Stimulated activated memory B cell treated with anti-CD40 and anti-IgM and Interleukin-4, amounts not matched to agents 10 μg/mL and 1 μg/mL and 100 μg/mL, for 72 hours (primary cell): ENCODE measurements at regions not wholly inside any gene's neighbourhood (a gene's known extent, or its start where the extent isn't known, plus 50 kb on each side); places are given as distances from the start of the nearest gene placed in this dataset.

Experiments
- ATAC-seq: fragments of 150-1000 bp; cut with Tn5 transposase; 2 replicates; pipeline ENCODE4 v1.10.0; 2021
- H3K27ac Mint-ChIP-seq: one replicate; pipeline ENCODE4 v1.8.0; 2022; ENCODE audit warnings: mild to moderate bottlenecking, mixed read lengths
- H3K27me3 Mint-ChIP-seq: one replicate; pipeline ENCODE4 v1.8.0; 2022; ENCODE audit warnings: mixed read lengths
- H3K36me3 Mint-ChIP-seq: one replicate; pipeline ENCODE4 v1.8.0; 2022; ENCODE audit warnings: mixed read lengths
- H3K4me1 Mint-ChIP-seq: one replicate; pipeline ENCODE4 v1.8.0; 2022; ENCODE audit warnings: mixed read lengths
- H3K4me3 Mint-ChIP-seq: one replicate; pipeline ENCODE4 v1.8.0; 2022; ENCODE audit warnings: mild to moderate bottlenecking, moderate library complexity, mixed read lengths
- H3K9me3 Mint-ChIP-seq: one replicate; pipeline ENCODE4 v1.8.0; 2022; ENCODE audit warnings: mixed read lengths

DNA sequence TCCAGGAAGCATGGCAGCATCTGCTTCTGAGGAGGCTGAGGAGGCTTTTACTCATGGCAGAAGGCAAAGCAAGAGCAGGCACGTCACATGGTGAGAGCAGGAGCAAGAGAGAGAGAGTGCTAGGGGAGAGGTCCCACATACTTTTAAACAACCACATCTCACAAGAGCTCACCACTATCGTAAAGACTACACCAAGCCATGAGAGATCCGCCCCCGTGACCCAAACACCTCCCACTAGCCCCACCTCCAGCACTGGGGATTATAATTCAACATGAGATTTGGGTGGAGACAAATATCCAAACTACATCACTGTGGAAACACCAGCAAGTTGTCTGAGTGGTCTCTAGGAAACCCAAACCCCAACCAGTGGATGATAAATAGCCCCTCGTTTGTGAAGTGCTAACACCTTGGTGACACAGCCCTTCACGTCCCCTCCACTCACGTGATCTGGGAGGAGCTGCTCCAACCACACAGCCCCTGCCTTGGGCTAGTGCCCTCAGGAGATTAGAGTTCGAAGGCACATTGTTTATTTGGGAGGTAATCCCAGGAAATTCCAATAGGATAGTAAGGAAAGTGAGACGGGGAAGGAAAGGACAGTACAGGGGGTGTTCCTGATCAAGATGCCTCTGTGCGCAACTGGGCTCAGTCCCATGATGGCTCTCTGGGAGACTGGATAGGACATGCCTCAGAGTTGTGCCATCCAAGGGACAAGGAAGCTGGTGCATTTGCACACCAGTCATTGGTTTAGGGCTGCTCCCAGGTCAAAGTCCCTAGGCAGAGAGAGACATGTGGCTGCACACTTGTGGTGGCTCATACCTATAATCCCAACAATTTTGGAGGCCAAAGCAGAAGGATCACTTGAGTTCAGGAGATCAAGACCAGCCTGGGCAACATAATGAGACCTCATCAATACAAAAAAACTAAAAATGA is 80.6 kb upstream of the CTNNB1 start:
- no peak for ATAC-seq
- no peaks in the 10 kb centered on the region for H3K36me3 Mint-ChIP-seq
- H3K4me1 Mint-ChIP-seq = peaks cover 14% of the 10 kb centered on the region

DNA sequence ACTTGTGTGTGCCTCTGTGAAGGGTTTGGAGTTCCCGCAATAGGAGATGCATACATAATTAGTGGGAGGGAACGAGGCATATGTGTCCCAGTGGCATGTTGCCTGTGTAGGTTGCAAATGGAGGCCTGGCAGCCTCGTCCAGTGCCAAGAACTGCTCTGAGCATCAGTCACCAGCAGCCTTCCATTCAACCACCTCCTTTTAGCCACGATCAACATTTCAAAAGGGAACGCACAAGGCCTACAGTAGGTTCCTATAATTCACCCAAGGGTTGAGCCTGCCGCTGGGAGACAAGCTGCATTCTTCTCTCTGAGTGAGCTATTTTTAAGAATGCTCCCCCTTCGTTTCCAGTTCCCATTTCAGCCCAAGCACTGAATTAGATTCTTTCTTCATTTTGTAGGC is 78.8 kb upstream of the CTNNB1 start:
- Mint-ChIP-seq H3K27ac (no peak overlapping the region), H3K36me3 (no peaks in the 10 kb centered on the region), H3K9me3 (no peaks in the 10 kb centered on the region), H3K27me3 (peaks cover 33% of the 10 kb centered on the region), H3K4me1 (peaks cover 14% of the 10 kb centered on the region), H3K4me3 (no peak overlapping the region)
- ATAC-seq = no peak

More for the DNA sequence above, 80.6 kb upstream of the CTNNB1 start:
- H3K27me3 Mint-ChIP-seq = peaks cover 30% of the 10 kb centered on the region
- H3K27ac Mint-ChIP-seq = peak overlapping the region; percentile 75
- no peaks in the 10 kb centered on the region for H3K9me3 Mint-ChIP-seq
- no peak overlapping the region for H3K4me3 Mint-ChIP-seq

DNA sequence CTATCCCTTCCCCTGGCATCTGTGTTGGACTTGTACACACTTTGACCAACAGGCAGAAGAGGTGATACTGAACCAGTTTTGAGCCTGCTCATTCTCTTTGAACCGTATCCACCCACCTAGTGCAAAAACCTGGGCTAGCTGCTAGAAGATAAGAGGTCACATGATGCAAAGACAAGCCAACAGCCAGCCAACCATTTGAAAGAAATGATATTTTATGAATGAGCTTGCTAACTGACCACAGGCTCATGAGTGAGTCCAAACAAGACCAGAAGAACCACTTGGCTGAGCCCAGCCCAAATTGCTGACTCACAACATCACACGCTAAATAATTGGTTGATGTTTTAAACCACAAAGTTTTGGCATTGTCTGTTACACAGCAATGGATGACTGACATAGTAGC is 74.0 kb upstream of the CTNNB1 start:
- Mint-ChIP-seq H3K4me1 (no peaks in the 10 kb centered on the region), H3K9me3 (peaks cover 21% of the 10 kb centered on the region), H3K27ac (no peak overlapping the region), H3K36me3 (peaks cover 7% of the 10 kb centered on the region), H3K27me3 (peaks cover 25% of the 10 kb centered on the region), H3K4me3 (no peak overlapping the region)
- ATAC-seq = no peak

DNA sequence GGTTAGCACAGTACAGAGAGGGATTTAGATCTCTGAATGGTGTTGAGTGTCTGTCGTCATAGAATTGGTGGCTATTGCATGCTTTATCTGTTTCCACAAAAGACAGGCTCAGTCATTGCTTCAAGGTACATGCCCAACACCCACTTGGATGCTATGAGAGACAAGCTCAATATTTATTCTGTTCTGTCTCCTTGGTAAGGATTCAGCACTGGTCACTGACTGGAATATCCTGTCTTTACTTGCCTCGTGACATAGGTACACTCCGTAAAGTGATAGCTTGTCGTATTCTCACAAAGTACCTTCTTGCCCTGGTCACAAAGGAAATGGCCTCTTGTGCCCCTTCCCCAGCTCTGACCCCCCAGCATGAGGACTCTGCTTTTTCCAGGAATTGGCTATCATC is 72.8 kb upstream of the CTNNB1 start:
- Mint-ChIP-seq H3K4me3 (no peak overlapping the region), H3K9me3 (peaks cover 21% of the 10 kb centered on the region), H3K4me1 (no peaks in the 10 kb centered on the region), H3K27me3 (peaks cover 13% of the 10 kb centered on the region), H3K27ac (no peak overlapping the region), H3K36me3 (peaks cover 7% of the 10 kb centered on the region)
- ATAC-seq = no peak

DNA sequence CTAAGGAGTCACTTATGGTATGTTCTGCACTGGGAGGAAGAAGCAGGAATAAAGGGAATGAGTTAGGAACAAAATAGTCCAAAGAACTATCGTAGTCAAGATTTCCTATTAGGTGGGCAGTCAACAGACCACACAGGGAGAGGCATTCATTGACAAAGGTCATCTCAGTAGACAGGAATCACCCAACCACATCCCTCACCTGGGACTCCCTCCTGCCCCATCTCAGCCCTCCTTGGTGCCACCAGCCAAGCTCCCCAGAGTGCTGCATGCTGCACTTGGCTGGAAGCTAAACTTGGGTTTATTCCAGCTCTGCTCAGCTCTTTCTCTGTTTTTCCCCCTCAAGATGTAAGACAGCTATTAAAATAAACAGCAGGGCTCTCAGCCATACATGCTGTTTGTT is 72.3 kb upstream of the CTNNB1 start:
- H3K27ac Mint-ChIP-seq = no peak overlapping the region
- no peak for ATAC-seq

DNA sequence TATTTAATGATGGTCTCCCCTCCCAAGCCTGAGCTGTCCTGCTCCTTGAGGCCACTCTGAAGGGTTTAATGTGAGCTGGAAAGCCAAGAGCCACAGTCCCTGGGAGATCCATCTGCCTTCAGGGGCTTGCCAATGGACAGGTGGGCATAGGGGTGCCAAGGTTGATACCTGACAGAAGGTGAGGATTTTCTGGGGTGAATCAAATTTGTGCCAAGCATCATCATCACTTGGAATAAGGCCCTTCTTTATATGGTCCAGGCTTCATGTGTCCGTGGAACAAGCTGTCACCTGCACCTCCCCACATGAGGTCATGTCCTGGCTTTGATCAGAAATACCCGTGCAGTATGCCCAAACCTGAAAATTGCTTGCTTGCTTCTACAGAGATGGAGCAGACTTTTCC is 71.9 kb upstream of the CTNNB1 start:
- no peaks in the 10 kb centered on the region for H3K4me1 Mint-ChIP-seq
- H3K27me3 Mint-ChIP-seq = peaks cover 13% of the 10 kb centered on the region

More for the DNA sequence above, 72.3 kb upstream of the CTNNB1 start:
- Mint-ChIP-seq H3K4me1 (no peaks in the 10 kb centered on the region), H3K4me3 (no peak overlapping the region), H3K9me3 (peaks cover 21% of the 10 kb centered on the region), H3K27me3 (peaks cover 13% of the 10 kb centered on the region), H3K36me3 (peaks cover 7% of the 10 kb centered on the region)

DNA sequence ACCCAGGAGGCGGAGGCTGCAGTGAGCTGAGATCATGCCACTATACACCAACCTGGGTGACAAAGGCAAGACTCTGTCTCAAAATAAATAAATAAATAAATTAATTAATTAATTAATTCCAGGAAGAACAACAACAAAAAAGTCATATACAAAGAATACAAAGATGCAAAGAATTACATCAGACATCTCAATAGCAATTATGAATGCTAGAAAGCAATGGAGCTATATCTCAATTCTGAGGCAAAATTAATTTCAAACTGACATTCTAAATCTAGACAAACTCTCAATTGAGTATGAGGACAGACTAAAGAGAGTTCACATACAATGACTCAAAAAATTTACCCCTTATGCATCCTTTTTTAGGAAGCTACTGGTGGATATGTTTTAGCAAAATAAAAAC is 69.6 kb upstream of the CTNNB1 start:
- no peaks in the 10 kb centered on the region for H3K4me1 Mint-ChIP-seq
- H3K36me3 Mint-ChIP-seq = peaks cover 7% of the 10 kb centered on the region
- peaks cover 13% of the 10 kb centered on the region for H3K27me3 Mint-ChIP-seq
- H3K27ac Mint-ChIP-seq = no peak overlapping the region
- H3K4me3 Mint-ChIP-seq = no peak overlapping the region
- no peak for ATAC-seq
- H3K9me3 Mint-ChIP-seq = peaks cover 21% of the 10 kb centered on the region

More for the DNA sequence above, 71.9 kb upstream of the CTNNB1 start:
- Mint-ChIP-seq H3K9me3 (peaks cover 21% of the 10 kb centered on the region), H3K36me3 (peaks cover 7% of the 10 kb centered on the region), H3K4me3 (no peak overlapping the region), H3K27ac (no peak overlapping the region)
- ATAC-seq = no peak

DNA sequence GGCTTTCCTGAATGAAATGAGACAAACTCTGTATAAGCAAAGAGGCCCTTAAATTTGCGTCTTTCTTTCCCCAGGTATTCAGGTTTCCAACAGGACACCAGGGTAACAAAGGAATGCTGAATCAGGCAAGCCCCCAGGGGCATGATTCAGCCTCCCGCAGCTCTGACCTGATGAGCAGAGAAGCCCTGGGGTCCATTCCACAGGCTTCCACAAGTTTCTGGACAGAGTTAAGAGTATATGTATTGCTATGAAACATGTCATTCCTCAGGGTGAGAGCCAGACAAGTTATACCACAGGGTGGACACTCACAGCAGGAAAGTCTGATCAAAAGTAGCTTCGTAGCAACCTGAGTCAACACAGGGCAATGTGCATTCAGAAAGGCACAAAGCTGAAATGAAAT is 68.1 kb upstream of the CTNNB1 start:
- Mint-ChIP-seq H3K4me1 (no peaks in the 10 kb centered on the region), H3K27ac (no peak overlapping the region), H3K36me3 (no peaks in the 10 kb centered on the region), H3K27me3 (peaks cover 3% of the 10 kb centered on the region), H3K9me3 (peaks cover 16% of the 10 kb centered on the region), H3K4me3 (no peak overlapping the region)
- no peak for ATAC-seq

DNA sequence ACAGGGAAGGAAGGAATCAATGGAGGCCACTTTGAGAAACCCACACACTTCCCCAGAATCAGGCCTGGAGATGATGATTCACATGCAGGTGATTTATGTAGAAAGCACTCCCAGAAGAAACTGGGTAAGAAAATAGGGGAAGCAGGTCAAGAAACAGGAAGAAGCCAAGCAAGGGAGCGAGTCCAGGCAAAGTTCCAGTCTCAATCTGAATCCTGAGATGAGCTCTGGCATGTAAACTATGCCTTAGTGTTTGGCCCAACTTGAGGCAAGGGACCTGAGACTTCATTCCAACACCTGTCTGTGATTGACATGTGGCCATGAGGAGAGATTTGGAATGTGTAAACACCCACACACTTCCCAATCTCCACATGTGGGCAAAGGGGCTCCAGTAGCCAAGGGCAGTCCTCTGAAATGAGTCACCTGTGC is 61.6 kb upstream of the CTNNB1 start:
- no peak overlapping the region for H3K4me3 Mint-ChIP-seq
- no peaks in the 10 kb centered on the region for H3K4me1 Mint-ChIP-seq
- peaks cover 18% of the 10 kb centered on the region for H3K27me3 Mint-ChIP-seq
- H3K36me3 Mint-ChIP-seq = no peaks in the 10 kb centered on the region
- no peaks in the 10 kb centered on the region for H3K9me3 Mint-ChIP-seq
- H3K27ac Mint-ChIP-seq = no peak overlapping the region
- ATAC-seq = peak; percentile 5

DNA sequence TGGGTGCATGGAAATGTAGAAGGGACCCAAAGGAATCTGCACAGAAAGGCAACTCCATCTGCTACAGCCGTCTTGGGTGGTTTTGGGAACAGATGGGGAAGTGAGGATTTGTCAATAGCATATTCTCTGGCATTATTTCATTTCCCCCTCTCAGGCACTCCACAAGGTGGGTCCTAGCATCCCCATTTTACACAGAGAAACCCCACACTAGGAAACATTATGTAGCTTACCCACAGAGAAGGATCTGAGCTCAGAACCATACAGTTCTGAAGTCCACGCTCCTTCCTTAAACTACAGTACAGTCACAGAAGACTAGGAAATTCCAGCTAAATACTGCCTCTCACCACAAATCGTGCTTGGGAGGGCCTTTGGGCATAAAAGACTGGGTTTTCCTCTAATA is 61.2 kb upstream of the CTNNB1 start:
- H3K27ac Mint-ChIP-seq = no peak overlapping the region
- peaks cover 18% of the 10 kb centered on the region for H3K27me3 Mint-ChIP-seq
- no peaks in the 10 kb centered on the region for H3K36me3 Mint-ChIP-seq
- ATAC-seq = no peak
- H3K4me3 Mint-ChIP-seq = no peak overlapping the region
- H3K4me1 Mint-ChIP-seq = no peaks in the 10 kb centered on the region
- no peaks in the 10 kb centered on the region for H3K9me3 Mint-ChIP-seq

DNA sequence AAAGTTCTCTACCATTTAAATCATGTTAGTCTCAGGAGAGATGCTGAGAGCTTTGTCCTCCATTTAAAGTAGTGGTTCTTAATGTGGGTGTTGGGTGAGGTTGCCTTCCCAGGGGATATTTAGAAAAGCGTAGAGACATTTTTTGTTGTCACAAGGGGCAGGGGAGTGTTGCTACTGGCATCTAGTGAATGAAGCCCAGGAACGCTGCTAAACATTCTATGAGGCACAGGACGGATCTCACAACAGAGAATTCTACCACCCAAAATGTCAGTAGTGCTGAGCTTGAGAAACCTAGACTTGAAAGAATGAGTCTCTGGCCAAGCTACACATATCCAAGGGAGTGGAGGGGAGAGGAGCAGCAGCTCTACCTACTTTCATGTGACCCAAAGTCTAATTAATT is 60.7 kb upstream of the CTNNB1 start:
- no peak overlapping the region for H3K27ac Mint-ChIP-seq
- H3K27me3 Mint-ChIP-seq = peaks cover 18% of the 10 kb centered on the region
- H3K9me3 Mint-ChIP-seq = no peaks in the 10 kb centered on the region
- no peak for ATAC-seq
- H3K36me3 Mint-ChIP-seq = no peaks in the 10 kb centered on the region
- H3K4me3 Mint-ChIP-seq = no peak overlapping the region
- H3K4me1 Mint-ChIP-seq = no peaks in the 10 kb centered on the region

DNA sequence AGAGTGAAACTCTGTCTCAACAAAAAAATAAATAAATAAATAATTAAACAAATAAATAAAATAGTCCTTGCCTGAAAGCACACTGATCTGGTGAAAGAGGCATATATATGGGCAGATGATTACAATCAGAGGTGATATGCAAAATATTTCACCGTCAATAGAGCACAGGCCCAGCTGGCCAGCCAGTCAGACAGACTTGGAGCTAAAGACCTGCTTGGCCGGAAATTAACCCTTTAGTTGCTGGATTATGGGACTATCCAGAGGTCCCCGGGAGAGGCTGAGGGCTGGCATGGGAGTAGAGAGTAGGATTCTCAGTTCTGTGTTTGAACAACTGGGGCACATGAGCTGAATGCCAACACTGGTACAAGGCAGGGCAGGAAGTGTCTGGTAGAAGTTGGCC is 59.1 kb upstream of the CTNNB1 start:
- Mint-ChIP-seq H3K9me3 (no peaks in the 10 kb centered on the region), H3K4me3 (no peak overlapping the region), H3K27ac (no peak overlapping the region), H3K4me1 (no peaks in the 10 kb centered on the region), H3K27me3 (peaks cover 18% of the 10 kb centered on the region), H3K36me3 (no peaks in the 10 kb centered on the region)
- no peak for ATAC-seq

DNA sequence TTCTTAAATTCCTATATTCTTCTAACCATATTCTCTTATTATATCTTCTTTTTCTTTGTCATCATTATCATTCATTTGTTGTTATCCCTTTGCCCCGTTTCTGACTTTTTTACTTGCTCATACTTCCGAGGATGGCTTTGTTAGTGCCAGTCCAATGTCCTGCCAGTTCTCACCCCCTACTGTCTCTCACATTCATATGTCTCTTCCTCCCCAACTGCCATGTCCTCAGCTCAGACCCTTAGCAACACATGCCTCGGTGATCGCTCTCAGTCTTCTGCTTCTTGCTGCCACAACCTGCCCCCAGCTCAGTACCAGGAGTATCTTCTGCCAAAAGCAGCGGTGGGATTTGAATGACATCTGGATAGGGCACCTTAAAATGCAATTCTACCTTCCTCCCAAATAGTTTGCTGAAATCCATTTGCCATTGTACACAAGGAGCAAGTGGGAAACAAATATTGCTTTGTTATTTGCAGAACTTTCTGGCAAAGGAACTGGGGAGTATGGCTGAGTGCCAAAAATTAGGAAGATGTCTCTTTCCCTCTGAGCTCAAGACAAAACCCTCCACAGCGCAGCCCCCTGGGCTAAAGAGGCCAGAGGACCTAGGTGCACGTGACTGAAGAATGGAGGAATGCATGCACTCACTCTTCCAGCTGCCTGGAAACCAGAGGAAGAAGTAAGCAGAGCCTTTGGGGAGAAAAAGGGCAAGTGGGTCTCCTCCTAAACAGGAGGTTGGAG is 57.7 kb upstream of the CTNNB1 start:
- H3K27ac Mint-ChIP-seq = no peak overlapping the region
- H3K4me1 Mint-ChIP-seq = no peaks in the 10 kb centered on the region
- peaks cover 4% of the 10 kb centered on the region for H3K36me3 Mint-ChIP-seq
- no peak for ATAC-seq
- H3K4me3 Mint-ChIP-seq = no peak overlapping the region
- H3K9me3 Mint-ChIP-seq = peaks cover 8% of the 10 kb centered on the region
- peaks cover 18% of the 10 kb centered on the region for H3K27me3 Mint-ChIP-seq

DNA sequence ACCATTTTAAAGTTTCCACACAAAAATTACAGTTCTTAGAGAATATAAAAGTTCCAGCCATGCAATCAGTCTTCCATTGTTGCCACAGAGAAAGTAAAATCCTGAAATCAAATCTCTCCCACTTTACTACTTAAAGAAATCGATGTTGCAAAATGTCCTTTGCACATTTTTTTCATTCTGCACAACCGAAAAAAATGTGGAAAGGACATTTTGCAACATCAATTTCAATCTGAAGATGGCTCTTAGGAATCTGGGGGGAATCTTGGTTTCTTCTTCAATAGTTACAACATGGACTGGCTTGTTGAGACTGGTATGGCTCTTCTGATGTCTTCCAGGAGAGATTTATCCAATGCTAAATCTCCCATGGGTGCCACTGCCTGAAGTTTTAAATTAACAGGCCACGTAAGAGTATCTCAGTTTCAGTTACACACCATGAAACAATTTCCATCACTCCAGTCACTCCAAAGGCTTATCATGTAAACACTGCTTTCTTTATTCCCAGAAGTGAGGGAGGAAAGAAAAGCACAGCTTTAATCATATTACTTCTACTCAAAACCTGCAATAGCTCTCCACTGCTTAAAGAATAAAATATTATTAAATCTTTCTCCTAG is 55.8 kb upstream of the CTNNB1 start:
- Mint-ChIP-seq H3K4me1 (no peaks in the 10 kb centered on the region), H3K9me3 (peaks cover 18% of the 10 kb centered on the region), H3K27ac (no peak overlapping the region), H3K4me3 (no peak overlapping the region), H3K36me3 (peaks cover 9% of the 10 kb centered on the region), H3K27me3 (peaks cover 18% of the 10 kb centered on the region)
- no peak for ATAC-seq

DNA sequence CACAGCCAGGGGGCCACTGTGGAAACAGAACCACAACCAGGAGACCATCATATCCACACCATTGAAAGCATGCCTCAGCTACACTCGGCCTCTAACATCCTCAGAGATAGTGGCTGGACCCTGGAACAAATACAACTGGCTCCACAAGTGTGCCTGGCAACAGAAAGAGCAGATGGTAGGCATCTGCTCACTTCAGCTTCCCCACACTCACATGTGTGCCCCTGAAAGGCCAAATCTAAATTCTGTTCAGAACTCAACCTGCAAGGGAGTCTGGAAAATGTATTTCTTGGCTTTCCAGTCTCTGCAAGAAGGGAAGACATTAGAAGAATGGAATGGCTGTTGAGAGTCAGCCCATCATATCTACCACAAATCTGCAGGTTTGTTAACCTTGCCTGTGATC is 54.7 kb upstream of the CTNNB1 start:
- Mint-ChIP-seq H3K27ac (no peak overlapping the region), H3K9me3 (peaks cover 18% of the 10 kb centered on the region)

More for the DNA sequence above, 54.7 kb upstream of the CTNNB1 start:
- ATAC-seq = no peak
- Mint-ChIP-seq H3K36me3 (peaks cover 9% of the 10 kb centered on the region), H3K27me3 (peaks cover 27% of the 10 kb centered on the region), H3K4me1 (no peaks in the 10 kb centered on the region), H3K4me3 (no peak overlapping the region)
